H9 (cell line): ENCODE measurements at regions not wholly inside any gene's neighbourhood (a gene's known extent, or its start where the extent isn't known, plus 50 kb on each side); places are given as distances from the start of the nearest gene placed in this dataset.

Experiments used
- DNase-seq: peaks from one replicate; pipeline ENCODE4 v3.0.0-alpha.2; 2017
- H2AFZ ChIP-seq: one replicate; pipeline ENCODE4 v1.6.1; 2013; ENCODE audit warnings: mild to moderate bottlenecking, low read length, control low read depth, moderate library complexity
- H2AK5ac ChIP-seq: 2 replicates; pipeline ENCODE4 v1.6.1; 2013; ENCODE audit warnings: low read length, control low read depth, mixed read lengths; ENCODE audit not compliant: insufficient read length
- H2BK120ac ChIP-seq: one replicate; pipeline ENCODE4 v1.6.1; 2013; ENCODE audit warnings: low read depth, mild to moderate bottlenecking, low read length, control low read depth, inconsistent platforms; ENCODE audit not compliant: poor library complexity, severe bottlenecking
- H2BK12ac ChIP-seq: 2 replicates; pipeline ENCODE4 v1.6.1; 2013; ENCODE audit warnings: low read length, control low read depth, mixed read lengths, low read depth; ENCODE audit not compliant: insufficient read length
- H2BK15ac ChIP-seq: 2 replicates; pipeline ENCODE4 v1.6.1; 2013; ENCODE audit warnings: low read depth, low read length, control low read depth
- H2BK20ac ChIP-seq: one replicate; pipeline ENCODE4 v1.6.1; 2013; ENCODE audit warnings: low read depth, mild to moderate bottlenecking, low read length, control low read depth, inconsistent platforms; ENCODE audit not compliant: poor library complexity, severe bottlenecking
- H2BK5ac ChIP-seq: 2 replicates; pipeline ENCODE4 v1.6.1; 2013; ENCODE audit warnings: low read length, control low read depth, mixed read lengths; ENCODE audit not compliant: insufficient read length
- H3K14ac ChIP-seq: 2 replicates; pipeline ENCODE4 v1.6.1; 2013; ENCODE audit warnings: low read length, control low read depth; ENCODE audit not compliant: insufficient read depth
- H3K18ac ChIP-seq: 2 replicates; pipeline ENCODE4 v1.6.1; 2013; ENCODE audit warnings: low read depth, mild to moderate bottlenecking, mixed read lengths, low read length, control low read depth; ENCODE audit not compliant: insufficient read length
- H3K23ac ChIP-seq: 2 replicates; pipeline ENCODE4 v1.6.1; 2013; ENCODE audit warnings: low read length, control low read depth, mixed read lengths, low read depth; ENCODE audit not compliant: insufficient read length
- H3K23me2 ChIP-seq: 2 replicates; pipeline ENCODE4 v1.6.1; 2013; ENCODE audit warnings: low read depth, mild to moderate bottlenecking, mixed read lengths, low read length, control low read depth; ENCODE audit not compliant: insufficient read length, poor library complexity, severe bottlenecking
- H3K27ac ChIP-seq: 2 replicates; pipeline ENCODE4 v1.5.1; 2013; ENCODE audit warnings: low read length, control low read depth, mixed read lengths, low read depth; ENCODE audit not compliant: insufficient read length
- H3K27me3 ChIP-seq: 2 replicates; pipeline ENCODE4 v1.6.1; 2013; ENCODE audit warnings: low read length, control low read depth, inconsistent platforms; ENCODE audit not compliant: insufficient read depth
- H3K4ac ChIP-seq: 2 replicates; pipeline ENCODE4 v1.6.1; 2013; ENCODE audit warnings: low read depth, mild to moderate bottlenecking, control low read depth, inconsistent platforms, low read length, moderate library complexity
- H3K4me1 ChIP-seq: 2 replicates; pipeline ENCODE4 v1.6.1; 2013; ENCODE audit warnings: low read length, control low read depth, inconsistent platforms; ENCODE audit not compliant: insufficient read depth
- H3K4me2 ChIP-seq: 2 replicates; pipeline ENCODE4 v1.6.1; 2013; ENCODE audit warnings: low read length, control low read depth, mixed read lengths; ENCODE audit not compliant: insufficient read length, insufficient read depth
- H3K56ac ChIP-seq: 2 replicates; pipeline ENCODE4 v1.6.1; 2013; ENCODE audit warnings: low read depth, mild to moderate bottlenecking, mixed read lengths, low read length, control low read depth; ENCODE audit not compliant: insufficient read length
- H3K79me1 ChIP-seq: 2 replicates; pipeline ENCODE4 v1.6.1; 2013; ENCODE audit warnings: low read depth, mild to moderate bottlenecking, moderate library complexity, low read length, control low read depth, inconsistent platforms; ENCODE audit not compliant: insufficient read depth, poor library complexity, severe bottlenecking
- H3K79me2 ChIP-seq: 2 replicates; pipeline ENCODE4 v1.6.1; 2013; ENCODE audit warnings: low read length, control low read depth, inconsistent platforms; ENCODE audit not compliant: insufficient read depth
- H3K9ac ChIP-seq: 2 replicates; pipeline ENCODE4 v1.6.1; 2013; ENCODE audit warnings: low read length, control low read depth, mixed read lengths; ENCODE audit not compliant: insufficient read length; ENCODE audit errors: extremely low read depth
- H3K9me3 ChIP-seq: one replicate; pipeline ENCODE4 v1.6.1; 2013; ENCODE audit warnings: low read depth, low read length, inconsistent platforms; ENCODE audit not compliant: control insufficient read depth
- H3T11ph ChIP-seq: one replicate; pipeline ENCODE4 v1.6.1; 2013; ENCODE audit warnings: mild to moderate bottlenecking, low read length, control low read depth, inconsistent platforms
- H4K20me1 ChIP-seq: one replicate; pipeline ENCODE4 v1.6.1; 2013; ENCODE audit not compliant: control insufficient read depth, insufficient read length, insufficient read depth
- H4K5ac ChIP-seq: 2 replicates; pipeline ENCODE4 v1.6.1; 2013; ENCODE audit warnings: low read depth, mild to moderate bottlenecking, mixed read lengths, low read length, control low read depth; ENCODE audit not compliant: insufficient read length
- H4K8ac ChIP-seq: replicated peaks from 2 replicates; pipeline ENCODE4 v1.6.1; 2013; ENCODE audit warnings: low read length, control low read depth, mixed read lengths, low read depth; ENCODE audit not compliant: insufficient read length
- H4K91ac ChIP-seq: 2 replicates; pipeline ENCODE4 v1.6.1; 2013; ENCODE audit warnings: low read depth, mild to moderate bottlenecking, moderate library complexity, mixed read lengths, low read length, control low read depth; ENCODE audit not compliant: insufficient read length
- H3K27ac Mint-ChIP-seq, 3 experiments: 2 replicates in 2 of 3; 3 replicates in 1 of 3; pipeline ENCODE4 v1.8.0; 2020 to 2021; ENCODE audit warnings: mixed read lengths in 3 of 3, mild to moderate bottlenecking in 1 of 3, moderate library complexity in 1 of 3
- H3K27me3 Mint-ChIP-seq: 2 replicates; pipeline ENCODE4 v1.8.0; 2021; ENCODE audit warnings: low read depth, mild to moderate bottlenecking, moderate library complexity, mixed read lengths
- H3K36me3 Mint-ChIP-seq, 3 experiments: 2 replicates in 2 of 3; 3 replicates in 1 of 3; pipeline ENCODE4 v1.8.0; 2020 to 2021; ENCODE audit warnings: low read depth in 3 of 3, mixed read lengths in 3 of 3; ENCODE audit not compliant: insufficient read depth in 1 of 3
- H3K4me1 Mint-ChIP-seq, 2 experiments: 2 replicates each; pipeline ENCODE4 v1.8.0; 2020; ENCODE audit warnings: mixed read lengths in 2 of 2
- H3K4me3 Mint-ChIP-seq, 2 experiments: 2 replicates in 1 of 2; 3 replicates in 1 of 2; pipeline ENCODE4 v1.8.0; 2020 to 2021; ENCODE audit warnings: mild to moderate bottlenecking in 2 of 2, mixed read lengths in 2 of 2, moderate library complexity in 1 of 2
- H3K9me3 Mint-ChIP-seq, 2 experiments: 2 replicates in 1 of 2; 3 replicates in 1 of 2; pipeline ENCODE4 v1.8.0; 2020; ENCODE audit warnings: mild to moderate bottlenecking in 2 of 2, mixed read lengths in 2 of 2, moderate library complexity in 1 of 2
- CTCF ChIP-seq: fragments of 200-600 bp; sonication (generic); conservative IDR thresholded peaks from 3 replicates; pipeline ENCODE4 v1.8.0; 2021; ENCODE audit warnings: antibody characterized with exemption, mild to moderate bottlenecking
- WGBS: extraction: QIAGEN DNeasy Blood & Tissue Kit; methylation state at CpG from one replicate; pipeline ENCODE4 v1.1.7; 2013; ENCODE audit warnings: missing lambda C conversion rate, low lambda C conversion rate, mixed read lengths; ENCODE audit not compliant: insufficient read length; ENCODE audit errors: extremely low coverage; 5-methylcytosine and 5-hydroxymethylcytosine counted together

DNA sequence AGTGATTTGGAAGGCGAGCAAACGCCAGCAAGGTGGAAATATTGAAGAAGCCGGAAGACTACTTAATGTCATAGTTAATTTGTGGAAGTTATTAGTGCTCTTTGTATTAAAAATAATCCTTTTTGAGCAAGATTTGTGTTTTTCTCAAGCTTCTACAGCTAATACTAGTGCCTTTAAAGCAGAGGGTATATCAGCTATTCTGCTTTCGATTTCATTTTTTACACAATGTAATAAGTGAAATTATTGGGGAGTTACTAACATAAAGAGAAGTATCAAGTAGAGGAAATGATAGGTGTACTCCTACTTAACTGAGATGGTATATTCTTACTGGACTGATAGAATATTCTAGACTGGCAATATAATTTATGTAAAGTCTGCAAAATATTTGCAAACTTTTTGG is 392.4 kb upstream of the DCN start:
- Histone ChIP-seq H3K4me2 (no peak overlapping the region), H4K91ac (no peak overlapping the region)
- H3K4me3 Mint-ChIP-seq: no peak overlapping the region

More for the DNA sequence above, 392.4 kb upstream of the DCN start:
- Histone ChIP-seq H3K23ac (no peak overlapping the region), H2AFZ (no peak overlapping the region), H3K79me1 (no peaks in the 10 kb centered on the region), H3K4me1 (no peaks in the 10 kb centered on the region), H2BK12ac (no peak overlapping the region), H2AK5ac (no peak overlapping the region), H3T11ph (no peak overlapping the region), H3K79me2 (no peaks in the 10 kb centered on the region), H3K18ac (no peak overlapping the region), H2BK5ac (no peak overlapping the region), H3K9me3 (no peaks in the 10 kb centered on the region), H4K5ac (no peak overlapping the region), H2BK15ac (no peak overlapping the region), H3K56ac (no peak overlapping the region), H4K8ac (no peak overlapping the region), H3K23me2 (no peaks in the 10 kb centered on the region), H3K4ac (no peak overlapping the region), H2BK20ac (no peak overlapping the region), H4K20me1 (no peaks in the 10 kb centered on the region), H2BK120ac (no peak overlapping the region), H3K27ac (no peak overlapping the region), H3K27me3 (no peaks in the 10 kb centered on the region), H3K9ac (no peak overlapping the region), H3K14ac (no peak overlapping the region)
- Mint-ChIP-seq H3K27me3 (no peaks in the 10 kb centered on the region), H3K27ac (no peak overlapping the region), H3K36me3 (no peaks in the 10 kb centered on the region), H3K9me3 (no peaks in the 10 kb centered on the region), H3K4me1 (peaks cover 4 to 6% of the 10 kb centered on the region in 2 experiments; a peak in 3 of 4 replicates)
- DNase-seq: no peak
- WGBS: no CpG with 5 or more reads among the region's 4 CpGs
- no peak for TF ChIP-seq CTCF
